ENCODE measurements at regions not wholly inside any gene's neighbourhood (a gene's known extent, or its start where the extent isn't known, plus 50 kb on each side); places are given as distances from the start of the nearest gene placed in this dataset.

DNA sequence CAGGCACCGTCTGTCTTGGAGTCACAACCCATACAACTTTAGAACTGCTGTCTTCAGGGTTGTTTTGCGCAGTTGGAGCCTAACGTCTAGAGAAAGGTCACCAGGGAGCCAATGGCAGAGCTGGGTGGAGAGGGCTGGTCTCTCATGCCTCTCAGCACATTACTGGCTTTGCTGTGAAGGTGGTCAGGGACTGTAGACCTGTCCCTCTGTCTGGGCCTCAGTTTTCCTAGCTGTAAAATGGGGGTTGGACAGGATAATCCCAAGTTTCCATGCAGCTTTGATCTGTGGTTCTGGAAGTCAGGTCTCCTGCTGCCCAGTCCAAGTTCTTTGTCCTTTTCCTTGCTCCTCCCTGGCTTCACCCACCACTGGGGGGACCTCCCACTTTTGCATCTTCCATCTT, 52.2 kb upstream of the EPB41L1 start:
- H3K27ac ChIP-seq: no peak overlapping the region
- no peaks in the 10 kb centered on the region for H3K9me3 ChIP-seq (ENCODE audit: severe bottlenecking)
- no peaks in the 10 kb centered on the region for H3K36me3 ChIP-seq
- H3K27me3 ChIP-seq (ENCODE audit: insufficient read depth, low read depth, severe bottlenecking): no peaks in the 10 kb centered on the region
- no peak overlapping the region for H3K4me3 ChIP-seq (ENCODE audit: low read depth, low read length)
- no peak for DNase-seq
- TF ChIP-seq CTCF (IDR thresholded peaks at IDR 0.05; ENCODE audit: low read depth, low read length): no peak

- no peak for DNase-seq
Measured at GRCh38 chr20:36102809-36103596, 51.5 kb upstream of the EPB41L1 start.

DNA sequence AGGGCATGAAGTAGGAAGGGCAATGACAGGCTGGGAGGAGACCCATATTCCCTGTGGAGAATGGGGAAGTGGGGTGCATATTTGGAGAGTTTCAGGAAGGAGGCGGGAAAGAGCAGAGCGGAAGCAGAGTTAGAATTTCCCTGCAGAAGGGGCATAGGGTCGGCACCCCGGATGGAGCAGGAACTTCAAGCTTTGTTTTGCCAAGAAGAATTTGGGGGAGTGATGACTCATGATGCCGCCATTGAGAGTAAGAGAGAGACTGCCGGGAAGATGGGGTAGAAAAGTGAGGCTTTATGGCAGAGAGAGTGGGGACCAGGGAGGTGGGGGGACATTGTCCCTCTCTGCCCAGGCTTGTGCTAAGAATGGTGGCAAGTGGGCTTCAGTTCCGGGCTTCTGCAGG, 50.3 kb upstream of the EPB41L1 start:
- H3K27me3 ChIP-seq (ENCODE audit: insufficient read depth, low read depth, severe bottlenecking): no peaks in the 10 kb centered on the region
- no peaks in the 10 kb centered on the region for H3K36me3 ChIP-seq
- no peak for TF ChIP-seq CTCF (IDR thresholded peaks at IDR 0.05; ENCODE audit: low read depth, low read length)
- DNase-seq: no peak
- H3K27ac ChIP-seq: no peak overlapping the region
- H3K4me3 ChIP-seq (ENCODE audit: low read depth, low read length): no peak overlapping the region
- no peaks in the 10 kb centered on the region for H3K9me3 ChIP-seq (ENCODE audit: severe bottlenecking)

More at GRCh38 chr20:36102809-36103596, 51.5 kb upstream of the EPB41L1 start:
- Histone ChIP-seq H3K4me3 (ENCODE audit: low read depth, low read length) (no peak overlapping the region), H3K9me3 (ENCODE audit: severe bottlenecking) (no peaks in the 10 kb centered on the region), H3K36me3 (no peaks in the 10 kb centered on the region), H3K27ac (no peak overlapping the region), H3K27me3 (ENCODE audit: insufficient read depth, low read depth, severe bottlenecking) (no peaks in the 10 kb centered on the region)
- TF ChIP-seq CTCF (IDR thresholded peaks at IDR 0.05; ENCODE audit: low read depth, low read length): no peak
